GM19397 (cell line): ENCODE measurements at regions not wholly inside any gene's neighbourhood (a gene's known extent, or its start where the extent isn't known, plus 50 kb on each side); places are given as distances from the start of the nearest gene placed in this dataset.
"Not testable (repeated sequence)": the region's sequence is repeated elsewhere in the genome, so short reads cannot be mapped to it uniquely, and the experiment has no call there.

Experiments
- ATAC-seq: cut with Tn5 transposase; IDR thresholded peaks from one replicate; pipeline ENCODE4 v1.9.1; 2021; ENCODE audit warnings: mild to moderate bottlenecking, moderate library complexity; ENCODE audit not compliant: unreplicated experiment

- ATAC-seq: no peak
Measured at GRCh38 chr3:94481226-94481898, 418.5 kb downstream of the NSUN3 start.

- ATAC-seq: no peak
Measured at GRCh38 chr3:94482686-94483085, 419.8 kb downstream of the NSUN3 start.

DNA sequence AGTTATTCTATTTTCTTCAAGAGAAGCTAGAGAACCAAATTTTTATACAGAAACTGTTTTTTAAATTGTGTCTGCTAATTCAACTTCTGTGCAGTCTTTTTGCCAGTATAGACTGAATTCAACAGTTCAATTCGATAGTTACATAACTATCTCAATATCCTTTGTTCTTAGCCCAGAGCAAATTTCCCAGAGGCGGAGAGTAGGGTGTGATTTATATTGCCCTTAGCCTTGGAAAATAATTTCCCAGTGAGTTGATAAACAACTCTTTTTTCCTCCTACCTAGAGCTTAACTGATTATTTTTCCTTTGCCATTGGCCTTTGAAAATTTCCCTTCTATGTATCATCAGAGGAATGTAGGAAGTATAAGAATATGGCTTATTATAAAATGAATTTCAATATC is 420.5 kb downstream of the NSUN3 start:
- ATAC-seq: no peak

DNA sequence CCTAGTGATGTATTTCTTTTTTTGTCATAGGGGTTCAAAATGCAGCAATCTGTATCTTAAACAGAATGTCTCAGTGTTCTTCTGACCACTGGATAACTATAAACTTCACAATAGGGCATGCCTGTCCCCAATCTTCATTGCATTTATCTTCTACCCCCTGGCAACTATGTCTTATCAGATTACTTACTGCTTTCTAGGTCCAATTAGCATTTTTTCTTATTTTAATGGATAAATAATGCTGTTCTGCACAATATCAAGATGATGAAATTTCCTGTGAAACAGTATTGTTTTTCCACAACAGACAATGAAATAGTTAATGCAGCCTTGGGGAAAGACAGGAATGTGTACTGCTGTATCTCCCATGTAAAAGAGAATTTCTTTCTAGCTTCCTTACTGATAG is 432.1 kb downstream of the NSUN3 start:
- no peak for ATAC-seq

- ATAC-seq: no peak
Measured at GRCh38 chr3:94500146-94500545, 437.3 kb downstream of the NSUN3 start.

GRCh38 chr3:94507354-94507753 is 444.5 kb downstream of the NSUN3 start:
- ATAC-seq: not testable (repeated sequence)

- no peak for ATAC-seq
Measured at GRCh38 chr3:94512876-94513275, 450.0 kb downstream of the NSUN3 start.

- no peak for ATAC-seq
Measured at GRCh38 chr3:94513600-94513999, 450.7 kb downstream of the NSUN3 start.

GRCh38 chr3:94515983-94516382 is 453.1 kb downstream of the NSUN3 start:
- ATAC-seq: no peak

GRCh38 chr3:94520364-94520763 is 457.5 kb downstream of the NSUN3 start:
- no peak for ATAC-seq

DNA sequence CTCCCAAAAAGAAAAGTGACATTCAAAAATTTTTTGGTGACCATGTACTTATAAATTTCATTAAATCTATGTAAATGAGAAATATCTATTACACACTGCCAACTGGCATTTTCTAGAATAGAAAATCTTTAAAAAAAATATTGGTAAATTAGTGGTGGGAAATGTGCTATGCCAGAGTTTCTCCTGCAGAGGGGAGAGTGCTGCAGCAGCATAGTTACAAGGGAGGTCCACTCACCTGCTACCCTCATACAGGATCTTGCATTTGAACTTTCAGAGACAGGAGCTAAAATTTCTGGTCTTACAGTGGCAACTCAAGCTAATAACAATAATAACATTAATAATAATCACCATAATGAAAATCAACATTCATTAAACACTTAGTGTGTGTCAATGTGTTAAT is 459.6 kb downstream of the NSUN3 start:
- ATAC-seq: no peak

DNA sequence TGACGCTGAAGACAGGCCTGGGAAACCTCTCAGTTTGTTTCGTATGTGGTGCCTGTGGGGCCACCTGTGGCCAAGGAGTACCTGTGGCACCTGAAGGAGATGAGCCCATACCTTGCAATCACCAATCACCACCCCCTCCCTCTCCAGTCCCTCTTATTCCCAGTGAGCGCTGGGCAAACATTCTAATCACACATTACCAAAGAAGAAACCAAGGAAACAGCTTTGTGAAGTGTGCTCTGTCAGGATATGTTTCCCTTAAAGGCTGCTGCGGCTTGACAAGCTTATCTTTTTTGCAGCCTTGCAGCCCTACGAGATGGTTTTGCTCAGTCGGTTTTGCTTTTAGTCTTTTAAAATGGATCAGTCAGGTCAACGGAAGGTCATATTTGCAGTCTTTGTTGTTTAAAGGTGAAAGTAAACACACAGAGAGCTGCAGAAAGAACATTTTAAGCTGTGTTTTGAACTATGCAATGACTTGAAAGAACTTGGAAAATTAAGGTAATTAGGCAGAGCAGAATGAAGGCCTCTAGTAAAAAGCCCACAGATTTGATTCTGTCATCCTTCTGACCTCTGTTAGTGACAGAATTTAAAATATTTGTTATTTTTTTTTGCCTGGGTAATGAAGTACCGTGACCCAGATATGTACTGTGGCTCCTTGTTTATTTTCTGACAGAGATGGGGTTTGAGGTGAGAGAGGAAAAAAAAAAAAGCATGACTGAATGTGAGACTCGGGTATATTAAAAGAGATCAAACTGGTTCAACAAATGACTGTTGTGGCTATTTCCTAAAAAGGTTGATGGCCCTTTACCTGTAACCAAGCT is 461.4 kb downstream of the NSUN3 start:
- ATAC-seq: no peak

DNA sequence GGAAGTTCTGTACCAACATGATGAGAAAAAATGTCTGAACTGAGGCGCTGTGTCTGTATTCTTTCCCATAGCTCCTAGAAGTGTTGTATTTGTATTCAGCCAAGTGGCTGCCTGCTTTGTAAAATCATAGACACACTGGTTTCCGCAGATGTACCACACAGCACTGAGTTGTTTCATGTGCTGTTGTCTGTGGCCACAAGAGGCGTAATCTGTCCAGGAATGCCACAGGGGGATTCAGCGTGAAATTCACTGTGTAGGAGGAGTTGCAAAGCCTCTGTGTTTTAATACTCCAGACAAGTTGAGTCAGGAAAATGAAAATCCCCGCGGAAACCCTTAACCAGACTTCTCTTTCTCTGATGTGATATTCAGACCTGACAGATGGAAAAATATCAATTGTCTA is 462.2 kb downstream of the NSUN3 start:
- ATAC-seq: no peak

DNA sequence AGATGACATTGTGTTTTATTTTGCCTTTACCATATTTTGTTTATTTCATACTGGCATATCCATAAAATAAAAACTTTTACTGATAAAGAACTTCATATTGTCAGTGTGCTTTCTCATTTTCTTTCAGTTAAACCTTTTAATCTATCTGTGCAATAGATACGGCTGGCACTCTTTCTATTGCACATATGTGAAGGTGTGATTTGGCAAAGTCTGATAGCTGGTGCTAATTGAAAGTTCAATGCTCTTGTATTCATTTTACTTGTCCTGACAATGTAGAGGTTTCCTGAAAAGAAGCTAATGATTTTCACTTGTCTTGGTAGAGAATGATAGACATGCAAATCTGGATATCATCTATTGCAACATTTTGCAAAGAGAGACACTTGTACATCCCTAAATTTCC is 467.0 kb downstream of the NSUN3 start:
- ATAC-seq: no peak

DNA sequence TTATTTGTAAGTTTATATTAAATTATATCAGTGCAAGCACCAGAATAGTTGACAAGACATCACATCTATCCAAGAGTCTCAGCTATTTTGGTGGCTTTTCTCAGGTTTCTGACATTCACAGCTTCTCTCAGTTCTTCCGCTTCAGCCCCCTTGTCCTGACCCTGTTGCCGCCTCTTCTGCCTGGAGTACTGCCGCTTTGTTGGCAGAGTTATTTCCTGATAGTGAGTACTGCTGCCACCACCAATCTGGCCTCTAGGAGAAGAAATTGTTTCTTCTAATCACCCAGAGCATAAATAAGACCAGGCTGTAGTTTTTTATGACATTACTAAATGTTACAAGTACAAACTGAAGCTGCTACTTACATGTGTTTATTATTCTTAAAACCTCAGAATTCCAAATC is 470.1 kb downstream of the NSUN3 start:
- no peak for ATAC-seq

- no peak for ATAC-seq
Measured at GRCh38 chr3:94539937-94540336, 477.1 kb downstream of the NSUN3 start.

DNA sequence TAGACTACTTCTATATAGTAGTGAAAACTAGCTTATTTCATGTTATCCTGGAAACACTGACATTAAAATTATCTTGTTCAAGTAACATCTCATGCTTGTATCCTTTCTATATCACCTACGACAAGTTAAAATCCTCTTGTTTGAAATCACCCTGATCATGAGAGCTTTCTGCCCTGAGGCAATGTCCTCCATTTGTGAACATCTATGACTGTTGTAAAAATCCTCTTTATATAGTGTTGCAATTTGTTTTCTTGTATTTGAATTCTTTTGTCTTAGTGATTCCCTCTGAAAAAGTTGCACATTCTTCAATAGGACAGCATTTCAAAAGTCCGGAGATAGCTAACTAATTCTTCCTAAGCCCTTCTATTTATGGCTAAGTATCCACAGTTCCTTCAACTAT is 480.3 kb downstream of the NSUN3 start:
- ATAC-seq: no peak

DNA sequence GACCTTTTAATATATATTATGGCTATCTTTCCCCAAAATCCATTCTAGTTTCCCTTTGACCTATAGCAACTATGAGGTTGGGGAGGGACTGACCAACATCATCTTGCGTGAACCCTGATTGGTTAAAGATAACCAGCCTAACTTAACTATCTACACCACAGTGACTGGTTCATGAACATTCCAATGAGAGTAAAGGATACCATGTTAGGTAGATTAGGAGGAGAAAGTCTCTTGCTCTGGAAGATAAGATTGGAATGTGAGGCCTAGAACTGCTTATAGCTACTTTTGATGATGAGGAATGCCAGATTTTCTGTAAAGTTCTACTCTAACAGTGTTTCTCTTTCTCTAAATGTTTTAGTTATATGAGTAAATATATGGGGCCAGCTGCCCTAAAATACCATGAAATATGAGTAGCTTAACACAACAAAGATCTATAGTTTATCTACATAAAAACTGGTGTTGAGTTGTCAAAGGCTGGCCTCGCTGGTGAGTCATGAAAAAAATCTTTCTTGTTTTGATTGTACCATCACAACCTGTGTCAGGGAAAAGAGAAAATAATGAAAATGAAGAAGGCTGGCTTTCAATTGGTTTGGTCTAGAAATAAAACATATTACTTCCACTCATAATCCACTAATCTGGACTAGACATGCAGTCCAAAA is 481.4 kb downstream of the NSUN3 start:
- no peak for ATAC-seq

- no peak for ATAC-seq
Measured at GRCh38 chr3:94548581-94549316, 485.9 kb downstream of the NSUN3 start.

DNA sequence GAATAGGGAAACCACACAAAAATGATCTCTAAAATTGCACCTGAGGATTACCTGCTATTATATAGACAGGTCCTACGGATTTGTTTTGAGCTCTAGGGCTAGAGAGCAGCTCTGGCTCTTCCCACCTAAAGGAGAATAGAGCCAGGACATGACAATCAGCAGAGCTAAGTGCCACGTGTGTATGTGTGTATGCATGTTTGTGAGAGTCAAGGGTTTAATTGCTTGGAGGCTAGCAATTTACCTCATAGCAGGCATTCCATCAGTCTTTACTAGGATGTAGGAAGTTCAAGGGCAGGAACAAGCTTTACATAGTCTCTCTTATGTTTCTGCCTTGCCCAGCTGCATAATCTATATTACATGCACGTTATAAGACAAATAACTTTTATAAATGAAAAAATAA is 498.2 kb downstream of the NSUN3 start:
- no peak for ATAC-seq

- no peak for ATAC-seq
Measured at GRCh38 chr3:94564247-94564646, 501.4 kb downstream of the NSUN3 start.
